Stomach (tissue), 4 donors: ENCODE measurements at regions not wholly inside any gene's neighbourhood (a gene's known extent, or its start where the extent isn't known, plus 50 kb on each side); places are given as distances from the start of the nearest gene placed in this dataset.

Experiments
- POLR2AphosphoS5 ChIP-seq, 3 donors: sonication (generic); formaldehyde crosslinking; IDR thresholded peaks; one replicate each; pipeline ENCODE4 v1.6.1; 2016; ENCODE audit warnings: antibody characterized with exemption in 3 of 3
- TF ChIP-seq, protein P1 (sequence below), 7 experiments: fragments of 450-650 bp in 4 of 7; fragments of 200-600 bp in 3 of 7; sonication (generic) in 3 of 7; IDR thresholded peaks; one replicate each; pipeline ENCODE4 v1.5.1; 2016 to 2019; ENCODE audit warnings: antibody characterized with exemption in 7 of 7, control low read depth in 2 of 7, mild to moderate bottlenecking in 1 of 7

DNA sequence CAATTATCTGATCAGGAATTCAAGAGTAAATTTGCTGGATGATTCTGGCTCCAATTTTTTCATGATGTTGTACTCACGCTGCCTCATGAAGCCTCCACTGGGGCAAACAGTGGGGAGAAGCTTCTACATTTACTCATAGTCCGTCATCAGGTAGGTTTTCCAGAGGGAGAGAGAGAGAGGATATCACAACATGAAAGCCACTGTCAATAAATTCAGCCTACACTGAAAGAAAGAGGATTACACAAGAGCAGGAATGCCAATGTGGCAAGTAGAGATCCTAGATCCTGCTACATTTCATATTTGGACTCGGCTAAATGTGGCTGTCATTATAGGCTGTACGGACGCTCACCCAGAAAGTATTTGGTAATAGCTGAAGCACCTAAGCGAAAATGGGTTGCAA is 819.9 kb downstream of the BRINP3 start:
- TF ChIP-seq, protein P1, sequence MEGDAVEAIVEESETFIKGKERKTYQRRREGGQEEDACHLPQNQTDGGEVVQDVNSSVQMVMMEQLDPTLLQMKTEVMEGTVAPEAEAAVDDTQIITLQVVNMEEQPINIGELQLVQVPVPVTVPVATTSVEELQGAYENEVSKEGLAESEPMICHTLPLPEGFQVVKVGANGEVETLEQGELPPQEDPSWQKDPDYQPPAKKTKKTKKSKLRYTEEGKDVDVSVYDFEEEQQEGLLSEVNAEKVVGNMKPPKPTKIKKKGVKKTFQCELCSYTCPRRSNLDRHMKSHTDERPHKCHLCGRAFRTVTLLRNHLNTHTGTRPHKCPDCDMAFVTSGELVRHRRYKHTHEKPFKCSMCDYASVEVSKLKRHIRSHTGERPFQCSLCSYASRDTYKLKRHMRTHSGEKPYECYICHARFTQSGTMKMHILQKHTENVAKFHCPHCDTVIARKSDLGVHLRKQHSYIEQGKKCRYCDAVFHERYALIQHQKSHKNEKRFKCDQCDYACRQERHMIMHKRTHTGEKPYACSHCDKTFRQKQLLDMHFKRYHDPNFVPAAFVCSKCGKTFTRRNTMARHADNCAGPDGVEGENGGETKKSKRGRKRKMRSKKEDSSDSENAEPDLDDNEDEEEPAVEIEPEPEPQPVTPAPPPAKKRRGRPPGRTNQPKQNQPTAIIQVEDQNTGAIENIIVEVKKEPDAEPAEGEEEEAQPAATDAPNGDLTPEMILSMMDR (IDR thresholded peaks at IDR 0.05): no peak
- no peak for TF ChIP-seq POLR2AphosphoS5 (IDR thresholded peaks at IDR 0.05)
